Stromal cell of bone marrow (primary cell): ENCODE measurements at regions not wholly inside any gene's neighbourhood (a gene's known extent, or its start where the extent isn't known, plus 50 kb on each side); places are given as distances from the start of the nearest gene placed in this dataset.
"Not testable (repeated sequence)": the region's sequence is repeated elsewhere in the genome, so short reads cannot be mapped to it uniquely, and the experiment has no call there.

Source experiments
- DNase-seq: peaks from one replicate; pipeline ENCODE4 v3.0.0-alpha.2; 2012; ENCODE audit warnings: low read depth

GRCh38 chr1:60271041-60271440 lies 197.5 kb upstream of the C1orf87 start:
- no peak for DNase-seq

DNA sequence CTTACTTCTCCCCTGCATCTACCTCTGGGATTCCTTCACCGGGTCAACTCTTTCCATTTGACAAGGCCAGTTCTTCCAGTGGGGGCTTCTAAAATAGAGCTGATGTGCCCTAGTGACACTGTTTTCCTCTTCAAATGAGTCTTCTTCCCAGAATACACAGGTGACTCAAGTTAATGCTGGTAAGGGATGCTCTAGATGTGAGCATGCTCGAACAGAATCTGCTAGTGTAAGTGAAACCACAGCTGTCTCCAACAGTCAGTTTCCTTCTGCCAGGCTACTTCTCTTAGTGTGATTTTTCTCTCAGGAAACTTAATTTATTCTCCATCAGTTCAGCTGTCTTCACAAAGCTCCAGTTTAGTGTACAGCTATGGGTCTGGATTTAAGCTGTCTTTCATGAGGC lies 194.9 kb upstream of the C1orf87 start:
- no peak for DNase-seq

DNA sequence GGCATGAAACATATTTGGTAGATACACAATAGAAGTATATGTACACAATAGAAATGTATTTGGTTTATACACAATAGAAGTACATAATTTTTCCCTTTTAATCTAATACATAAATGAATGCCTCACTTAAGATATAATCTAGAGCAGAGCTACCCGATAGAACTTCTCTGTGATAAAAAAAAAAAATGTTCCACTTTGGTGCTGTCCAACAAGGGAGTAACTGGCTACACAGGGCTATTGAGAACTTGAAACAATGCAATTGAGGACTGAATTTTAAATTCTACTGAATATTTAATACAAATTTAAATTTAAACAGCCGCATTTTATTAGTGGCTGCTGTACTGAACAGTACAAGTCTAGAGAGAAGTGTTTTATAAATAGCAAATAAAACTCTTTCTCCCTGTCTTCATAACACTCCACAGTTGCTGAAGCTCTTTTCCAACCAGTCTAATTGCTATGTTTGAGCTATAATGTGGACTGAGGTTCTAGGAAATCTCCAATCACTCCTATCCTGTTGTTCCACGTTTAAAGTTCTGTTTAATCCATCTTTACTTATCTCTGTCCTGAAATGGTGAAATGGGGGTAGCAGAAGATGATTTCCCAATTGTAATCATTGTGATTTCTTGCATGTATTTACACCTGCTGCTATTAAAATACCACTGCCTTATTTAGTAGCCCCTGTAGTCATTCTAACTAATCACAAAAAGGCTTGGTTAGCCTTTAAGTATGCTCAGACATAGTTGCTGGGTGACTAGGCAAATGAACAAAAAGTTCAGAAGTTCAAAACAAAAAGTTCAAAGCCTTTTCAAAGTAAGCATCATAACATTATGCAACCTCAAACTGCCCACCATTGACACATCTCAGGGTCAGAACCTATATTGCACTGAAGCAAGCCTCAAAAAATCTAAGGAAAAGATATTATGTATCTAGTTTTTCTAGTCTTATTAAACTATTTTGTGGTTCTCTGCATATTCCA lies 192.3 kb upstream of the C1orf87 start:
- DNase-seq, result peak; percentile 37

- DNase-seq, result peak; percentile 20
Measured at GRCh38 chr1:60262701-60263100, 189.1 kb upstream of the C1orf87 start.

DNA sequence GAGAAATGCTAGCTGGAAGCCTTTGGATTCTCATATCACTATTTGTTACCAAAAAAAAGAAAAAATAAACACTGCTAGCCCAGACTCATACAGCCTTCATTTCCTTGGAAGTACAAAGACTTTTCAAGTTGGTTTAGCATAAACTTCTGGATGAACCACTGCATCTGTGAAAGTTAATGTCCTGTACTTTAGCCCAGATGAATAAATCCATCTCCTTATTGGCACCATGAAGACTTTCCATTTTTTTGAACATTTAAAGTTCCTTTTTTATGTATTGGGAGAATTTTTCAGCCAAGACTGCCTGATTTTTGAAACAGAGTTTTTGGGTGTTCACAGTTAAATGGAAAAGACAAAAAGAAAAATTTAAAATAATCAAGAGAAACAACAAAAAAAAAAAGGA lies 184.0 kb upstream of the C1orf87 start:
- no peak for DNase-seq

- DNase-seq, result no peak
Measured at GRCh38 chr1:60255565-60255964, 182.0 kb upstream of the C1orf87 start.

- DNase-seq, result no peak
Measured at GRCh38 chr1:60251426-60251825, 177.9 kb upstream of the C1orf87 start.

DNA sequence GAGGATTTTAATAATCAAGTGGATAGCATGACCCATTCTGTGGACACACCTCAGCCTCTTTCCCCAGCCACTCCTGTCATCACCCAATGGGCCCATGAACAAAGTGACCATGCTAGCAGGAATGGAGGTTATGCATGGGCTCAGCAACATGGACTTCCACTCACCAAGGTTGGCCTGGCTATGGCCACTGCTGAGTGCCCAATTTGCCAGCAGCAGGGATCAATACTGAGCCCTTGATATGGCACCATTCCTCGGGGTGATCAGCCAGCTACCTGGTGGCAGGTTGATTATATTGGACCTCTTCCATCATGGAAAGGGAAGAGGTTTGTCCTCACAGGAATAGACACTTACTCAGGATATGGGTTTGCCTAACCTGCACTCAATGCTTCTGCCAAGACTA lies 173.9 kb upstream of the C1orf87 start:
- DNase-seq, result not testable (repeated sequence)

GRCh38 chr1:60245324-60245723 lies 171.8 kb upstream of the C1orf87 start:
- DNase-seq, result peak; percentile 11

GRCh38 chr1:60244906-60245305 lies 171.3 kb upstream of the C1orf87 start:
- no peak for DNase-seq

GRCh38 chr1:60235275-60235674 lies 161.7 kb upstream of the C1orf87 start:
- DNase-seq, result no peak

DNA sequence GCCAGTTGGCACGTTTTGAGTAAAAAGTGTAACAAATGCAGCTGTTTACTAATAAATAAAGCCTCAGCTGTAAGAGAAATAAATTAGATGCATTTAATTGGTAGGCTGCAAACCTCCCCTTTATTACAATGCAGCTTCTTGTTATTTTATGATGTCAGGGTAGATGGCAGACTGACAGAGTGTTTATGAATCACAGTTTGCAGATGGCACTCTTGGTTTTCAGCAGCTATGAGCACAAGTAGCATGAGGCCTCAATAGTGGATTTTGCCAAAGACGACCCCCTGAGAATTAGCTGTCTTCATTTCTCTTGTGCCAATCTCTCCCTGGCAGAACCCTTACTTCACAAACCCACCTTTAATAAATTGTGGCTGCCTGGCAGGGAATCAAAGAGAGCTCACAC lies 161.2 kb upstream of the C1orf87 start:
- DNase-seq, result peak; percentile 16

DNA sequence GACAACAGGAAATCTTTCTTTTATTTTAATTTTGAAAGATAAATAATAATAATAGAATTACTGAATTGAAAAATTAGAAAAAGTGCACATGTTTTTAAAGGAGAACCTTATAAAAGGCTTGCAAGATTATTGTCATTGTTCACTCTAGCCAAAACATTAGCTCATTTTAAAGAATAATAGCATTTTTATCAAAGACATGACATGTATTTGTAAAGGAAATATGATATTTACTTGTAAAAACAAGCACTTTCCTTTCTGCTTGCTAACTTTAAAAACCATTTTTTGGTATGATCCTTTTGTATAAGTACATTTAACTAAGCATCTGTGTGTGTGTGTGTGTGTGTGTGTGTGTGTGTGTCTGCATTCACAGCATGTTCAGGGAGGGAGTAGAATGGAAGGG lies 156.3 kb upstream of the C1orf87 start:
- no peak for DNase-seq

GRCh38 chr1:60228041-60228491 lies 154.5 kb upstream of the C1orf87 start:
- DNase-seq, result no peak

GRCh38 chr1:60227601-60228000 lies 154.0 kb upstream of the C1orf87 start:
- no peak for DNase-seq

DNA sequence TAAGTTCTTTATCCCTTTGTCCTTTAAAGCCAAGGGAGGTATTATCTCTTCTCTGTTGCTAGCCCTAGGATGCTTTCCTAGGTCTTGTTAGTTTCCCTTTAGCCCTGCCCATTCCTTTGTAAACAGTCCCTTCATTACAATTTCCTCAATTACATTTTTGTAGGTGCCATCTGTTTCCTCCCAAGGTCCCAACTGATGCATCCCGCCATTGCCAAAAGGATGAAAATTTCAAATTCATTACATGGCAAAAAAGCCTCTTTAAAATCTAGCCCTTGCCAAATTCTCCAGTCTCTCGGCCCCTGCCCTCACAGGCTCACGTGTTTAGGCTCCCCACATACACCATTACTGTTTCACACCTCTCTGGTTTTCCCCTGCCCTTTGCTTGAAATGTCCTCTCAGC lies 151.9 kb upstream of the C1orf87 start:
- DNase-seq, result no peak

DNA sequence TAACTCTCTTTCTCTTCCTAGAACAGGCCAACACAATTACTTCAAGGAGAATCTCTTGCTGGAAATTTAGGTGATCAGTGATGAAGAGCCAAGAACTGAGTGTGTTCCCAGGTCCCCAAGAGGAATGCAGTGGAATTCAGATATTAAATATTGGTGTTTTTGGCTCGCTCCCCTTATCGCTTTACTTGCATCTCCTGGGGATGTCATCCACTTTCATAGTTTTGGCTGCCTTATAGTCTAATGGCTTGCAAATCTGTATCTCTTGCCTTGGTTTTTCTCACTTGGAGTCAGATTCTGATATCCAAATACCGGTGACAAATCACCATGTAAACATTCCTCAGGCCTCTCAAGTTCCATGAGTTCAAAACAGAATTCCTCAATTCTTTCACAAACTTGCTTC lies 151.0 kb upstream of the C1orf87 start:
- DNase-seq, result no peak

DNA sequence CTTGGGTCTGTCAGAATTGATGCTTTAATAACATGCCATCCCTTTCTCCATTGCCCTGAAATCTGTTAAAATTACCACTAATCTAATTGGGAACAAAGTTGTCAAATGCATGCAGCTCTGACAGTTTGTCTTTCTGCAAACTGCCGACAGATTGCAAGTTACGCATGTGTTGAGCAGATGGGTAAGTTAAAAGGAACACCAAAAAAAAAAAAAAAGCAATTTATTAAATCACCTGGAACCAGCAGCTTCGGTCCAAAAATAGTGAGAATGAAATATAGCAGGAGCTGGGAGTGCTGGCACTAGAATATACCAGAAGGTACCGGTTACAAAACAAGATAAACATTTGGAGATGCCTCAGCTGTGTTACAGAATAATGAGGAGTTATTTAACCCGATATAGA lies 149.6 kb upstream of the C1orf87 start:
- no peak for DNase-seq

- no peak for DNase-seq
Measured at GRCh38 chr1:60222360-60223115, 149.0 kb upstream of the C1orf87 start.

DNA sequence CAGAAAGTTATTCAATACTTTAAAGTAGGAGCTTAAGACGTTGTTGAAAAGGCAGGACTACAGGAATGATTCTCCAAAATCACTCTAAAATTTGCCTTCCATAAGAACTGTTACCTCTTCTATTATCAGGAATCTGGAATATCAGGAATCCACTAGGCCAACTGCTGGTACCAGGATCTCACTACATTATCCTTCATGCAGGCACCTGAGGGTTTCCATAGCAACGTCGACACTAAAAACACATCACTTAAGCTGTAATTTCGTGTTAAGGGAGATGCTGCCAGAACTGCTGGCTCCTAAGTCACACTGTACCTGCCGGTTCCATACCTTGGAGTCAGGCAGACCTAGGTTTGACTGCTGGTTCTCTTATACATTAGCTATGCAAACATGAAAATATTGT lies 139.7 kb upstream of the C1orf87 start:
- DNase-seq, result no peak

DNA sequence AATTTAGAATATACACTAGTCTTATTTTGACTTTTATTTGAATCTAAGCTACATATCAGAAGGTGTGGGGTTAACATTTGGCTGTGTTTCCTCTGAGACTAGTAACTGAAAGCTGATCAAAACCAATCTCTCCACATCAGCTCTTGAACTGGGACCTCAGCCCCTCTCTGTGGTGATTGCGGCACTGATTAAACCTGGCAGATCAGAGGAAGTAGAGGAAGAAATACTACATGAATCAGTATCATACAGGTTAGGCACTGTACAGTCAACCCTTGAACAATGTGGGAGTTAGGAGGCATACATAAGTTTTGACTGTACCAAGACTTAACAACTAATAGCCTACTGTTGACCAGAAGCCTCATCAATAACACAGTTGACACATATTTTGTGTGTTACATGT lies 122.5 kb upstream of the C1orf87 start:
- no peak for DNase-seq

- DNase-seq, result no peak
Measured at GRCh38 chr1:60185684-60186083, 112.1 kb upstream of the C1orf87 start.

GRCh38 chr1:60184521-60184920 lies 111.0 kb upstream of the C1orf87 start:
- DNase-seq, result no peak
